K562 (cell line): ENCODE measurements at regions not wholly inside any gene's neighbourhood (a gene's known extent, or its start where the extent isn't known, plus 50 kb on each side); places are given as distances from the start of the nearest gene placed in this dataset.

Source experiments
- CTCF ChIP-seq, 3 experiments: IDR thresholded peaks in 2 of 3; conservative IDR thresholded peaks in 1 of 3; 2 replicates each; pipeline ENCODE4 v1.5.1; 2011 to 2012; ENCODE audit warnings: low read length in 3 of 3, mild to moderate bottlenecking in 3 of 3, control low read depth in 2 of 3, improper control_type of control experiment in 1 of 3, inconsistent platforms in 1 of 3, low read depth in 1 of 3, mixed read lengths in 1 of 3, moderate library complexity in 1 of 3; ENCODE audit not compliant: insufficient read depth in 2 of 3
- GABPA ChIP-seq: fragments of 200-800 bp; sonication (Bioruptor generic); conservative IDR thresholded peaks from 2 replicates; pipeline ENCODE4 v1.6.1; 2016; ENCODE audit warnings: low read depth, missing genetic modification characterization, missing compliant biosample characterization
- IRF1 ChIP-seq: sonication (generic); formaldehyde crosslinking; IDR thresholded peaks from 2 replicates; pipeline ENCODE4 v1.8.0; 2022; ENCODE audit warnings: missing genetic modification reagents, mild to moderate bottlenecking, borderline replicate concordance
- MCM3 ChIP-seq: fragments of 450-650 bp; IDR thresholded peaks from 2 replicates; pipeline ENCODE4 v1.6.1; 2016
- POLR2A ChIP-seq: fragments of 450-650 bp; conservative IDR thresholded peaks from 2 replicates; pipeline ENCODE4 v1.6.1; 2016
- POLR2AphosphoS2 ChIP-seq: IDR thresholded peaks from 2 replicates; pipeline ENCODE4 v1.6.1; 2012; ENCODE audit warnings: low read length, improper control_type of control experiment
- RFX5 ChIP-seq: IDR thresholded peaks from 2 replicates; pipeline ENCODE4 v1.6.1; 2011; ENCODE audit warnings: low read depth, mild to moderate bottlenecking, improper control_type of control experiment, low read length
- SNAPC5 ChIP-seq: fragments of 250-450 bp; sonication (Bioruptor Pico); IDR thresholded peaks from 2 replicates; pipeline ENCODE4 v1.8.0; 2021; ENCODE audit warnings: moderate library complexity, mild to moderate bottlenecking, inconsistent platforms
- STAG1 ChIP-seq: sonication (generic); formaldehyde crosslinking; IDR thresholded peaks from 2 replicates; pipeline ENCODE4 v1.5.0; 2020; ENCODE audit warnings: missing genetic modification reagents, borderline replicate concordance
- TAF1 ChIP-seq: IDR thresholded peaks from 2 replicates; pipeline ENCODE4 v1.6.1; 2011; ENCODE audit warnings: mild to moderate bottlenecking, low read length, moderate library complexity; ENCODE audit not compliant: insufficient read depth, control insufficient read depth, severe bottlenecking; ENCODE audit errors: extremely low read depth
- TFAP4 ChIP-seq: sonication (generic); formaldehyde crosslinking; IDR thresholded peaks from 2 replicates; pipeline ENCODE4 v1.8.0; 2022; ENCODE audit warnings: missing genetic modification reagents, mild to moderate bottlenecking, moderate library complexity, borderline replicate concordance
- ZBTB33 ChIP-seq: sonication (generic); formaldehyde crosslinking; IDR thresholded peaks from 2 replicates; pipeline ENCODE4 v1.8.1; 2023; ENCODE audit warnings: mild to moderate bottlenecking, missing genetic modification reagents
- ZBTB7A ChIP-seq: IDR thresholded peaks from 2 replicates; pipeline ENCODE4 v1.6.1; 2011; ENCODE audit warnings: low read depth, mild to moderate bottlenecking, low read length, moderate library complexity, borderline replicate concordance; ENCODE audit not compliant: control insufficient read depth
- ZFP30 ChIP-seq: fragments of 250-450 bp; sonication (Bioruptor Pico); IDR thresholded peaks from 2 replicates; pipeline ENCODE4 v1.8.0; 2022; ENCODE audit warnings: moderate library complexity, mild to moderate bottlenecking, inconsistent platforms, borderline replicate concordance

GRCh38 chr12:90020881-90021280, 312.2 kb upstream of the ATP2B1 start:
- TF ChIP-seq SNAPC5 (CRISPR knock-in tag) (no peak), TFAP4 (CRISPR knock-in tag) (no peak), IRF1 (no peak), POLR2A (no peak), ZBTB7A (no peak), TAF1 (no peak), MCM3 (no peak), ZBTB33 (no peak), POLR2AphosphoS2 (no peak), GABPA (no peak), CTCF (IDR thresholded peaks at IDR 0.05 in 2 of 3, conservative IDR thresholded peaks at IDR 0.05 in 1 of 3; ENCODE audit: insufficient read depth in 2 of 3, low read depth in 1 of 3, low read length in 3 of 3) (no peak), RFX5 (no peak), STAG1 (CRISPR knock-in tag) (no peak), ZFP30 (CRISPR knock-in tag) (no peak)
